WTC11 (cell line): ENCODE measurements at regions not wholly inside any gene's neighbourhood (a gene's known extent, or its start where the extent isn't known, plus 50 kb on each side); places are given as distances from the start of the nearest gene placed in this dataset.

Source experiments
- NR2C2 ChIP-seq: sonication (generic); formaldehyde crosslinking; IDR thresholded peaks from 2 replicates; pipeline ENCODE4 v1.8.0; 2022; ENCODE audit warnings: mild to moderate bottlenecking, missing genetic modification reagents
- TF ChIP-seq, protein P1 (sequence below): sonication (generic); formaldehyde crosslinking; IDR thresholded peaks from 2 replicates; pipeline ENCODE4 v1.8.0; 2022; ENCODE audit warnings: mild to moderate bottlenecking, missing genetic modification reagents
- TF ChIP-seq, protein P2 (sequence below): sonication (generic); formaldehyde crosslinking; IDR thresholded peaks from 2 replicates; pipeline ENCODE4 v1.8.1; 2022; ENCODE audit warnings: mild to moderate bottlenecking, moderate library complexity, missing genetic modification reagents
- TF ChIP-seq, protein P3 (sequence below): fragments of 200-600 bp; IDR thresholded peaks from 2 replicates; pipeline ENCODE4 v1.8.0; 2022; ENCODE audit warnings: antibody characterized with exemption
- TF ChIP-seq, protein P4 (sequence below): fragments of 250-450 bp; sonication (Bioruptor Pico); IDR thresholded peaks from 2 replicates; pipeline ENCODE4 v2.1.2; 2022; ENCODE audit warnings: mild to moderate bottlenecking, moderate library complexity

DNA sequence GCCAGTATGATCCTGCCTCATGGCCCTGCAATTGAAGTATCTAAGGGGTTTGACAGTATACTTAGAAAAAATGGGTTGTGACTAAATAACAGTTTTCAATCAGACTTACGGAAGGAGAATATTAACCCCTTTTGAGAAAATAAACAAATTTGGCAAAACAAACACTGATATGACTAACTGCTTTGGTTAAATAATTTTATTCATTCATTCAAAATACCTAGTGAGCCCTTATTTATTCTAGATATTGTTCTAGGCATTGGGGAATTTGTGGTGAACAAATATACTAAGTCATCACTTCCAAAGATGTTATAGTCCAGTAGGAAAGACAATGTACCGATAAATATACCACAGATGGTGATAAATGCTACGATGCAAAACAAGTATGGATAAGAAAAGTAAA lies 358.7 kb downstream of the TGFB2 start:
- TF ChIP-seq, protein P1, sequence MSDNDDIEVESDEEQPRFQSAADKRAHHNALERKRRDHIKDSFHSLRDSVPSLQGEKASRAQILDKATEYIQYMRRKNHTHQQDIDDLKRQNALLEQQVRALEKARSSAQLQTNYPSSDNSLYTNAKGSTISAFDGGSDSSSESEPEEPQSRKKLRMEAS (CRISPR knock-in tag) = no peak
- TF ChIP-seq, protein P2, sequence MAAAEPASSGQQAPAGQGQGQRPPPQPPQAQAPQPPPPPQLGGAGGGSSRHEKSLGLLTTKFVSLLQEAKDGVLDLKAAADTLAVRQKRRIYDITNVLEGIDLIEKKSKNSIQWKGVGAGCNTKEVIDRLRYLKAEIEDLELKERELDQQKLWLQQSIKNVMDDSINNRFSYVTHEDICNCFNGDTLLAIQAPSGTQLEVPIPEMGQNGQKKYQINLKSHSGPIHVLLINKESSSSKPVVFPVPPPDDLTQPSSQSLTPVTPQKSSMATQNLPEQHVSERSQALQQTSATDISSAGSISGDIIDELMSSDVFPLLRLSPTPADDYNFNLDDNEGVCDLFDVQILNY (CRISPR knock-in tag) = no peak
- TF ChIP-seq, protein P3, sequence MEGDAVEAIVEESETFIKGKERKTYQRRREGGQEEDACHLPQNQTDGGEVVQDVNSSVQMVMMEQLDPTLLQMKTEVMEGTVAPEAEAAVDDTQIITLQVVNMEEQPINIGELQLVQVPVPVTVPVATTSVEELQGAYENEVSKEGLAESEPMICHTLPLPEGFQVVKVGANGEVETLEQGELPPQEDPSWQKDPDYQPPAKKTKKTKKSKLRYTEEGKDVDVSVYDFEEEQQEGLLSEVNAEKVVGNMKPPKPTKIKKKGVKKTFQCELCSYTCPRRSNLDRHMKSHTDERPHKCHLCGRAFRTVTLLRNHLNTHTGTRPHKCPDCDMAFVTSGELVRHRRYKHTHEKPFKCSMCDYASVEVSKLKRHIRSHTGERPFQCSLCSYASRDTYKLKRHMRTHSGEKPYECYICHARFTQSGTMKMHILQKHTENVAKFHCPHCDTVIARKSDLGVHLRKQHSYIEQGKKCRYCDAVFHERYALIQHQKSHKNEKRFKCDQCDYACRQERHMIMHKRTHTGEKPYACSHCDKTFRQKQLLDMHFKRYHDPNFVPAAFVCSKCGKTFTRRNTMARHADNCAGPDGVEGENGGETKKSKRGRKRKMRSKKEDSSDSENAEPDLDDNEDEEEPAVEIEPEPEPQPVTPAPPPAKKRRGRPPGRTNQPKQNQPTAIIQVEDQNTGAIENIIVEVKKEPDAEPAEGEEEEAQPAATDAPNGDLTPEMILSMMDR = no peak
- TF ChIP-seq, protein P4, sequence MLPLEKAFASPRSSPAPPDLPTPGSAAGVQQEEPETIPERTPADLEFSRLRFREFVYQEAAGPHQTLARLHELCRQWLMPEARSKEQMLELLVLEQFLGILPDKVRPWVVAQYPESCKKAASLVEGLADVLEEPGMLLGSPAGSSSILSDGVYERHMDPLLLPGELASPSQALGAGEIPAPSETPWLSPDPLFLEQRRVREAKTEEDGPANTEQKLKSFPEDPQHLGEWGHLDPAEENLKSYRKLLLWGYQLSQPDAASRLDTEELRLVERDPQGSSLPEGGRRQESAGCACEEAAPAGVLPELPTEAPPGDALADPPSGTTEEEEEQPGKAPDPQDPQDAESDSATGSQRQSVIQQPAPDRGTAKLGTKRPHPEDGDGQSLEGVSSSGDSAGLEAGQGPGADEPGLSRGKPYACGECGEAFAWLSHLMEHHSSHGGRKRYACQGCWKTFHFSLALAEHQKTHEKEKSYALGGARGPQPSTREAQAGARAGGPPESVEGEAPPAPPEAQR (CRISPR knock-in tag) = no peak
- TF ChIP-seq NR2C2 (CRISPR knock-in tag) = no peak
